SU-DHL-6 (cell line): ENCODE measurements at regions not wholly inside any gene's neighbourhood (a gene's known extent, or its start where the extent isn't known, plus 50 kb on each side); places are given as distances from the start of the nearest gene placed in this dataset.

ENCODE experiments used
- EZH2phosphoT487 ChIP-seq: fragments of 200-600 bp; sonication (generic), shearing (Covaris generic); conservative IDR thresholded peaks from 2 replicates; pipeline ENCODE4 v1.6.1; 2018; ENCODE audit warnings: mild to moderate bottlenecking, antibody characterized with exemption, low read length, moderate library complexity, mixed read lengths
- TF ChIP-seq, protein P1 (sequence below): fragments of 200-600 bp; sonication (generic); IDR thresholded peaks from one replicate; pipeline ENCODE4 v1.5.1; 2017; ENCODE audit warnings: antibody characterized with exemption, mild to moderate bottlenecking, low read length, moderate library complexity; ENCODE audit not compliant: insufficient read depth, poor library complexity, severe bottlenecking

- TF ChIP-seq, protein P1, sequence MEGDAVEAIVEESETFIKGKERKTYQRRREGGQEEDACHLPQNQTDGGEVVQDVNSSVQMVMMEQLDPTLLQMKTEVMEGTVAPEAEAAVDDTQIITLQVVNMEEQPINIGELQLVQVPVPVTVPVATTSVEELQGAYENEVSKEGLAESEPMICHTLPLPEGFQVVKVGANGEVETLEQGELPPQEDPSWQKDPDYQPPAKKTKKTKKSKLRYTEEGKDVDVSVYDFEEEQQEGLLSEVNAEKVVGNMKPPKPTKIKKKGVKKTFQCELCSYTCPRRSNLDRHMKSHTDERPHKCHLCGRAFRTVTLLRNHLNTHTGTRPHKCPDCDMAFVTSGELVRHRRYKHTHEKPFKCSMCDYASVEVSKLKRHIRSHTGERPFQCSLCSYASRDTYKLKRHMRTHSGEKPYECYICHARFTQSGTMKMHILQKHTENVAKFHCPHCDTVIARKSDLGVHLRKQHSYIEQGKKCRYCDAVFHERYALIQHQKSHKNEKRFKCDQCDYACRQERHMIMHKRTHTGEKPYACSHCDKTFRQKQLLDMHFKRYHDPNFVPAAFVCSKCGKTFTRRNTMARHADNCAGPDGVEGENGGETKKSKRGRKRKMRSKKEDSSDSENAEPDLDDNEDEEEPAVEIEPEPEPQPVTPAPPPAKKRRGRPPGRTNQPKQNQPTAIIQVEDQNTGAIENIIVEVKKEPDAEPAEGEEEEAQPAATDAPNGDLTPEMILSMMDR, result no peak
- TF ChIP-seq EZH2phosphoT487, result no peak
Observed at GRCh38 chr12:59444932-59445331, 150.9 kb upstream of the SLC16A7 start.
